ENCODE measurements at regions not wholly inside any gene's neighbourhood (a gene's known extent, or its start where the extent isn't known, plus 50 kb on each side); places are given as distances from the start of the nearest gene placed in this dataset.

DNA sequence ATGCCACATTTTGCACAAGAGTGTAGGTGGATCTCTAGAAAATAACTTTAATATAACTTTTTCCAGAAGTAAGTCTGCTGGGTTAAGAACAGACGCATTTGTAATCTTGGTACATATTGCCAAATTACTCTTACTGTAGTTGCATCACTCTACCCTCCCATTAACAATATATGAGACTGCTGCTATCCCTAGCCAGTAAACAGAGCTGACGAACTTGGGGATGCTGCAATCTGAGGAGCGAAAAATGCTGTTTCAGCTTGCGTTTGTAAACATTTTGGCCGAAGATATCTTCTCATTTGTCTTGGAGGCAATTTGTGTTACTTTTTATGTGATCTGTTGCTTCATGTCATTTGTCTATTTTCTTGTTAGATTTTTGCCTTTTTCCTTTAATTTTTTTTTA, 1482.8 kb downstream of the OLFM4 start:
- TF ChIP-seq PATZ1 (tag by site-specific recombination; IDR thresholded peaks at IDR 0.05) (no peak), MEIS1 (CRISPR knock-in tag; IDR thresholded peaks at IDR 0.05; ENCODE audit: borderline replicate concordance) (no peak), ZNF645 (tag by site-specific recombination; IDR thresholded peaks at IDR 0.05) (no peak)
- TF ChIP-seq, protein P1, sequence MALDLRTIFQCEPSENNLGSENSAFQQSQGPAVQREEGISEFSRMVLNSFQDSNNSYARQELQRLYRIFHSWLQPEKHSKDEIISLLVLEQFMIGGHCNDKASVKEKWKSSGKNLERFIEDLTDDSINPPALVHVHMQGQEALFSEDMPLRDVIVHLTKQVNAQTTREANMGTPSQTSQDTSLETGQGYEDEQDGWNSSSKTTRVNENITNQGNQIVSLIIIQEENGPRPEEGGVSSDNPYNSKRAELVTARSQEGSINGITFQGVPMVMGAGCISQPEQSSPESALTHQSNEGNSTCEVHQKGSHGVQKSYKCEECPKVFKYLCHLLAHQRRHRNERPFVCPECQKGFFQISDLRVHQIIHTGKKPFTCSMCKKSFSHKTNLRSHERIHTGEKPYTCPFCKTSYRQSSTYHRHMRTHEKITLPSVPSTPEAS (tag by site-specific recombination; IDR thresholded peaks at IDR 0.05), result no peak
- H3K36me3 ChIP-seq (ENCODE audit: control insufficient read depth in 2 of 2, insufficient read depth in 1 of 2, low read length in 2 of 2), result no peaks in the 10 kb centered on the region
- H3K9me3 ChIP-seq (ENCODE audit: control insufficient read depth, insufficient read depth, low read depth, low read length), result no peaks in the 10 kb centered on the region
- H3K4me1 ChIP-seq (ENCODE audit: control insufficient read depth, insufficient read depth, low read length), result no peaks in the 10 kb centered on the region
- CTCF ChIA-PET, result no interaction called here
- POLR2A ChIA-PET, result no interaction called here
- H3K27ac ChIP-seq (ENCODE audit: extremely low read depth, low read depth, low read length), result no peak overlapping the region
- H3K4me3 ChIP-seq (ENCODE audit: low read depth, low read length), result no peak overlapping the region

DNA sequence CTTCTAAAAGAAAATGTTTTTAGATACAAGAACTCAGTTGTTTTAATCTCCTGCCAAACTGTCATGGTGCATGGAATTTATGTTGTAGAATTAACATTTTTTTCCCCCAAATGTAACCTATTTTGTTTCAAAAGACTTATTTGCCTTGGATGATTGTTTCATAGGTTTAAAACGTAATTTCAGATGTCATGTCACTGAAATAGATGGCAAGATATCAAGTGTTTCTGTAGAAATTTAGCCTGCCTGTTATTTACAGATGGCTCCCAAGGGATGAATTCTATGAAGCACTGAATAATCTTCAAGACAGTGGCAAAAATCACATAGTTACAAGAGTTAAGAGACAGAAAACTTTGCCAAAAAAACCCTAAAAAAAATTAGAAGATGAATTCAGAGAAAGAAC, 1484.6 kb downstream of the OLFM4 start:
- POLR2A ChIA-PET, result no interaction called here
- Histone ChIP-seq H3K4me3 (ENCODE audit: low read depth, low read length) (no peak overlapping the region), H3K9me3 (ENCODE audit: control insufficient read depth, insufficient read depth, low read depth, low read length) (no peaks in the 10 kb centered on the region), H3K4me1 (ENCODE audit: control insufficient read depth, insufficient read depth, low read length) (no peaks in the 10 kb centered on the region), H3K36me3 (ENCODE audit: control insufficient read depth in 2 of 2, insufficient read depth in 1 of 2, low read length in 2 of 2) (no peaks in the 10 kb centered on the region), H3K27ac (ENCODE audit: extremely low read depth, low read depth, low read length) (no peak overlapping the region)
- TF ChIP-seq ZNF624 (tag by site-specific recombination; IDR thresholded peaks at IDR 0.05) (no peak), ZNF692 (tag by site-specific recombination; IDR thresholded peaks at IDR 0.05) (no peak), ZNF223 (tag by site-specific recombination; IDR thresholded peaks at IDR 0.05) (no peak), ZNF610 (tag by site-specific recombination; IDR thresholded peaks at IDR 0.05; ENCODE audit: borderline replicate concordance) (no peak), ZBTB7A (tag by site-specific recombination; IDR thresholded peaks at IDR 0.05; ENCODE audit: low read depth) (no peak), ZNF174 (tag by site-specific recombination; IDR thresholded peaks at IDR 0.05) (no peak), ZNF777 (tag by site-specific recombination; IDR thresholded peaks at IDR 0.05; ENCODE audit: borderline replicate concordance) (no peak), ZNF202 (tag by site-specific recombination; IDR thresholded peaks at IDR 0.05; ENCODE audit: borderline replicate concordance) (no peak), MZF1 (tag by site-specific recombination; IDR thresholded peaks at IDR 0.05; ENCODE audit: borderline replicate concordance) (no peak), ZNF211 (tag by site-specific recombination; IDR thresholded peaks at IDR 0.05; ENCODE audit: low read depth) (no peak), GLIS1 (tag by site-specific recombination; IDR thresholded peaks at IDR 0.05) (no peak), ZNF585B (tag by site-specific recombination; IDR thresholded peaks at IDR 0.05) (no peak), ZNF791 (tag by site-specific recombination; IDR thresholded peaks at IDR 0.05) (no peak), SALL2 (tag by site-specific recombination; IDR thresholded peaks at IDR 0.05; ENCODE audit: borderline replicate concordance) (no peak), ZNF654 (tag by site-specific recombination; IDR thresholded peaks at IDR 0.05; ENCODE audit: low read depth) (no peak), FEZF1 (tag by site-specific recombination; IDR thresholded peaks at IDR 0.05) (no peak)
- TF ChIP-seq, protein P2, sequence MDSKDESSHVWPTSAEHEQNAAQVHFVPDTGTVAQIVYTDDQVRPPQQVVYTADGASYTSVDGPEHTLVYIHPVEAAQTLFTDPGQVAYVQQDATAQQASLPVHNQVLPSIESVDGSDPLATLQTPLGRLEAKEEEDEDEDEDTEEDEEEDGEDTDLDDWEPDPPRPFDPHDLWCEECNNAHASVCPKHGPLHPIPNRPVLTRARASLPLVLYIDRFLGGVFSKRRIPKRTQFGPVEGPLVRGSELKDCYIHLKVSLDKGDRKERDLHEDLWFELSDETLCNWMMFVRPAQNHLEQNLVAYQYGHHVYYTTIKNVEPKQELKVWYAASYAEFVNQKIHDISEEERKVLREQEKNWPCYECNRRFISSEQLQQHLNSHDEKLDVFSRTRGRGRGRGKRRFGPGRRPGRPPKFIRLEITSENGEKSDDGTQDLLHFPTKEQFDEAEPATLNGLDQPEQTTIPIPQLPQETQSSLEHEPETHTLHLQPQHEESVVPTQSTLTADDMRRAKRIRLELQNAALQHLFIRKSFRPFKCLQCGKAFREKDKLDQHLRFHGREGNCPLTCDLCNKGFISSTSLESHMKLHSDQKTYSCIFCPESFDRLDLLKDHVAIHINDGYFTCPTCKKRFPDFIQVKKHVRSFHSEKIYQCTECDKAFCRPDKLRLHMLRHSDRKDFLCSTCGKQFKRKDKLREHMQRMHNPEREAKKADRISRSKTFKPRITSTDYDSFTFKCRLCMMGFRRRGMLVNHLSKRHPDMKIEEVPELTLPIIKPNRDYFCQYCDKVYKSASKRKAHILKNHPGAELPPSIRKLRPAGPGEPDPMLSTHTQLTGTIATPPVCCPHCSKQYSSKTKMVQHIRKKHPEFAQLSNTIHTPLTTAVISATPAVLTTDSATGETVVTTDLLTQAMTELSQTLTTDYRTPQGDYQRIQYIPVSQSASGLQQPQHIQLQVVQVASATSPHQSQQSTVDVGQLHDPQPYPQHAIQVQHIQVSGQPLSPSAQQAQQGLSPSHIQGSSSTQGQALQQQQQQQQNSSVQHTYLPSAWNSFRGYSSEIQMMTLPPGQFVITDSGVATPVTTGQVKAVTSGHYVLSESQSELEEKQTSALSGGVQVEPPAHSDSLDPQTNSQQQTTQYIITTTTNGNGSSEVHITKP (tag by site-specific recombination; IDR thresholded peaks at IDR 0.05), result no peak
- CTCF ChIA-PET, result no interaction called here
